ENCODE measurements at regions not wholly inside any gene's neighbourhood (a gene's known extent, or its start where the extent isn't known, plus 50 kb on each side); places are given as distances from the start of the nearest gene placed in this dataset.

DNA sequence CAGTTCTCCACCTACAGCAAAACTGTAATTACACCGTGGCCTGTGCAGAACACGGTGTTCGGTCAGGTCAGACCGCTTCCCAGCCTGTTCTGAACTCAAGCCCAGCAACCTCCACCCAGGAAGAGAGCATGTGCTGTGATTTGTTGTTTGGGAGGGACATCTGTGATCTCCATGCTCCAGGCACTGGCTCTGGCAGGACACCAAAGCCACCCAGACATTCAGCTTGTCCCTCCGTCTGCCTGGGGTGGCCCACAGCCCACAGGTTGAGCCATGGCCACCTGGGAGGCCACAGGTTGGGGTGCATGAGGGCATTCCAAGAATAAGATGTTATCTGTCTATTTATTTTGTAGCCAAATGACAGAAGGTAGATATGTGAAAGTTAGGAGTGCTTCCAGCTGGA is 1091.1 kb downstream of the VRK1 start:
- CTCF ChIA-PET, result no interaction called here
- intact Hi-C loops (cut with micrococcal nuclease; ENCODE audit: unreplicated experiment), result no loop called here
- BruUV-seq (replicated peaks), result no TSS peak
- Mint-ChIP-seq H3K27ac (ENCODE audit: unreplicated experiment) (no peak overlapping the region), H3K9me3 (ENCODE audit: unreplicated experiment) (no peaks in the 10 kb centered on the region), H3K4me3 (ENCODE audit: unreplicated experiment) (no peak overlapping the region), H3K36me3 (ENCODE audit: insufficient read depth, unreplicated experiment) (no peaks in the 10 kb centered on the region), H3K4me1 (ENCODE audit: low read depth, unreplicated experiment) (no peaks in the 10 kb centered on the region), H3K27me3 (ENCODE audit: insufficient read depth, unreplicated experiment) (peaks cover 3% of the 10 kb centered on the region)
- POLR2A ChIA-PET, result no interaction called here
- DNase-seq, result no peak
- Histone ChIP-seq H3K9me3 (no peaks in the 10 kb centered on the region), H3K4me1 (peaks cover 10% of the 10 kb centered on the region; the same call in 1 of the 2 replicates), H3K4me3 (ENCODE audit: low read depth, low read length) (no peak overlapping the region), H3K27me3 (replicated peaks; ENCODE audit: control insufficient read depth, insufficient read depth, low read length) (no peaks in the 10 kb centered on the region), H3K36me3 (ENCODE audit: control insufficient read depth, insufficient read depth, low read length) (no peaks in the 10 kb centered on the region)
- TF ChIP-seq, protein P1, sequence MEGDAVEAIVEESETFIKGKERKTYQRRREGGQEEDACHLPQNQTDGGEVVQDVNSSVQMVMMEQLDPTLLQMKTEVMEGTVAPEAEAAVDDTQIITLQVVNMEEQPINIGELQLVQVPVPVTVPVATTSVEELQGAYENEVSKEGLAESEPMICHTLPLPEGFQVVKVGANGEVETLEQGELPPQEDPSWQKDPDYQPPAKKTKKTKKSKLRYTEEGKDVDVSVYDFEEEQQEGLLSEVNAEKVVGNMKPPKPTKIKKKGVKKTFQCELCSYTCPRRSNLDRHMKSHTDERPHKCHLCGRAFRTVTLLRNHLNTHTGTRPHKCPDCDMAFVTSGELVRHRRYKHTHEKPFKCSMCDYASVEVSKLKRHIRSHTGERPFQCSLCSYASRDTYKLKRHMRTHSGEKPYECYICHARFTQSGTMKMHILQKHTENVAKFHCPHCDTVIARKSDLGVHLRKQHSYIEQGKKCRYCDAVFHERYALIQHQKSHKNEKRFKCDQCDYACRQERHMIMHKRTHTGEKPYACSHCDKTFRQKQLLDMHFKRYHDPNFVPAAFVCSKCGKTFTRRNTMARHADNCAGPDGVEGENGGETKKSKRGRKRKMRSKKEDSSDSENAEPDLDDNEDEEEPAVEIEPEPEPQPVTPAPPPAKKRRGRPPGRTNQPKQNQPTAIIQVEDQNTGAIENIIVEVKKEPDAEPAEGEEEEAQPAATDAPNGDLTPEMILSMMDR (IDR thresholded peaks at IDR 0.05; ENCODE audit: insufficient read depth in 1 of 2, low read depth in 1 of 2, low read length in 1 of 2, severe bottlenecking in 1 of 2, unreplicated experiment in 1 of 2), result no peak

GRCh38 chr14:97891515-97891914 is 1094.3 kb downstream of the VRK1 start:
- DNase-seq, result no peak
- POLR2A ChIA-PET, result no interaction called here
- H3K4me1 ChIP-seq, result peaks cover 10% of the 10 kb centered on the region; the same call in 1 of the 2 replicates
- no peaks in the 10 kb centered on the region for H3K36me3 ChIP-seq (ENCODE audit: control insufficient read depth, insufficient read depth, low read length)
- no peaks in the 10 kb centered on the region for H3K9me3 Mint-ChIP-seq (ENCODE audit: unreplicated experiment)
- H3K9me3 ChIP-seq, result no peaks in the 10 kb centered on the region
- H3K4me3 ChIP-seq (ENCODE audit: low read depth, low read length), result no peak overlapping the region
- H3K27me3 ChIP-seq (replicated peaks; ENCODE audit: control insufficient read depth, insufficient read depth, low read length), result no peaks in the 10 kb centered on the region
- H3K4me1 Mint-ChIP-seq (ENCODE audit: low read depth, unreplicated experiment), result no peaks in the 10 kb centered on the region
- H3K27ac Mint-ChIP-seq (ENCODE audit: unreplicated experiment), result no peak overlapping the region
- no peak overlapping the region for H3K4me3 Mint-ChIP-seq (ENCODE audit: unreplicated experiment)
- TF ChIP-seq, protein P1 (IDR thresholded peaks at IDR 0.05; ENCODE audit: insufficient read depth in 1 of 2, low read depth in 1 of 2, low read length in 1 of 2, severe bottlenecking in 1 of 2, unreplicated experiment in 1 of 2), result no peak
- CTCF ChIA-PET, result no interaction called here
- intact Hi-C loops (cut with micrococcal nuclease; ENCODE audit: unreplicated experiment), result no loop called here
- no TSS peak for BruUV-seq (replicated peaks)
- peaks cover 3% of the 10 kb centered on the region for H3K27me3 Mint-ChIP-seq (ENCODE audit: insufficient read depth, unreplicated experiment)
- H3K36me3 Mint-ChIP-seq (ENCODE audit: insufficient read depth, unreplicated experiment), result no peaks in the 10 kb centered on the region

GRCh38 chr14:97894552-97894951 is 1097.4 kb downstream of the VRK1 start:
- intact Hi-C loops (cut with micrococcal nuclease; ENCODE audit: unreplicated experiment), result no loop called here
- H3K4me3 ChIP-seq (ENCODE audit: low read depth, low read length), result no peak overlapping the region
- no peaks in the 10 kb centered on the region for H3K27me3 ChIP-seq (replicated peaks; ENCODE audit: control insufficient read depth, insufficient read depth, low read length)
- CTCF ChIA-PET, result no interaction called here
- no peaks in the 10 kb centered on the region for H3K4me1 ChIP-seq
- no peak for DNase-seq
- H3K4me1 Mint-ChIP-seq (ENCODE audit: low read depth, unreplicated experiment), result no peaks in the 10 kb centered on the region
- no peaks in the 10 kb centered on the region for H3K9me3 Mint-ChIP-seq (ENCODE audit: unreplicated experiment)
- no peak overlapping the region for H3K4me3 Mint-ChIP-seq (ENCODE audit: unreplicated experiment)
- TF ChIP-seq, protein P1 (IDR thresholded peaks at IDR 0.05; ENCODE audit: insufficient read depth in 1 of 2, low read depth in 1 of 2, low read length in 1 of 2, severe bottlenecking in 1 of 2, unreplicated experiment in 1 of 2), result no peak
- no peaks in the 10 kb centered on the region for H3K9me3 ChIP-seq
- POLR2A ChIA-PET, result no interaction called here
- H3K27ac Mint-ChIP-seq (ENCODE audit: unreplicated experiment), result no peak overlapping the region
- no peaks in the 10 kb centered on the region for H3K36me3 Mint-ChIP-seq (ENCODE audit: insufficient read depth, unreplicated experiment)
- no peaks in the 10 kb centered on the region for H3K36me3 ChIP-seq (ENCODE audit: control insufficient read depth, insufficient read depth, low read length)
- peaks cover 3% of the 10 kb centered on the region for H3K27me3 Mint-ChIP-seq (ENCODE audit: insufficient read depth, unreplicated experiment)
- no TSS peak for BruUV-seq (replicated peaks)

All from Caco-2 (cell line).